NCI-H2029 (cell line): ENCODE measurements at regions not wholly inside any gene's neighbourhood (a gene's known extent, or its start where the extent isn't known, plus 50 kb on each side); places are given as distances from the start of the nearest gene placed in this dataset.

Experiments used
- DNase-seq: peaks from one replicate; lab custom pipeline; 2025; lab: John Stamatoyannopoulos, UW

GRCh38 chr19:33948651-33949335 lies 152.1 kb downstream of the KCTD15 start:
- no peak for DNase-seq

DNA sequence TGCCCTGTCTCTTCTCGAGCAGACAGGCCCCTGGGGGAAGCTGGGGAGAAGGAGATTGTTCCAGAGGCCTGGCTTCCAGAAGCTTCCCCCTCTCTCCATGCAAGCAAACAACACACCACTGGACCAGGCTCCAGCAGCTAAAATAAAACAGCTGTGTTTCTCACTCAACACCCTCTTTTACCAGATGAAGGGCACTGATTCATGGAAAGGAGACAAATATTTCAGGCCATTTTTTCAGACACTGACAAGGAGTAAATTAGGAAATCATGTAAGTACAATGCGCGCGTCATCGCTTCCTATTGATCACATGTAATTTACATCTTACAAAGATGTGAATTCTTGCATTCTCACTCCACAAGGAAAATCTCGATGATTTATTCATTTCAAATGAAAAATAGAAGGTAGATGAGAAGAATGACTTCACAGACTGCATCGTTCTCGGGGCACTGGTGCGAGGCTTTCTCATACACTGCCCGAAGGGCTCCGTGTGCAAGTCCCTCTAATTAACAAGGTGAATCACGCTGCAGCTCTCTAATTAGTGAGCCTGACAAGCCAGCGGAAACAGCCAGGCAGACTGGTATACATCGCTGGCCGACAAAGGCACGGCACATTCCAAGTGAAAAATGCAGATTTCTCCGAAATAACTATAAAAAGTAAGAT lies 153.6 kb downstream of the KCTD15 start:
- DNase-seq: no peak

- no peak for DNase-seq
These were observed 156.4 kb downstream of the KCTD15 start for GRCh38 chr19:33953023-33953422.

GRCh38 chr19:33953592-33953991 lies 156.9 kb downstream of the KCTD15 start:
- no peak for DNase-seq

DNA sequence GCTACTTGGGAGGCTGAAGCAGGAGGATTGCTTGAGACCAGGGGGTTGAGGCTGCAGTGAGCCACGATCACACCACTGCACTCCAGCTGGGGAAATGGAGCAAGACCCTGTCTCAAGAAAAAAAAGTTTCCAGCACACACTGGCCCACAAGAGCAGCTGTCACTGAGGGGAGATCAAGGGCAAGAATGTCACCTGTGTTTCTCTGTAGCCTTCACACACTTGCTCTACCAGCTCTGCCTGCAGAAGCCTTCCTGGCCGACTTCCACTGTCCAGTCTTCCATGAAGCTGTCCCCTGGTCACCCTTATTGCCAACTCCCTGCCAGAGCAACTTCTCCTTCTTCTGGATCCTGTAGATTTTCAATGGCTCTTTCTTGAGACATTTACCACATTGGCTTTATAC lies 158.0 kb downstream of the KCTD15 start:
- no peak for DNase-seq

- no peak for DNase-seq
These were observed 160.3 kb downstream of the KCTD15 start for GRCh38 chr19:33956941-33957340.

DNA sequence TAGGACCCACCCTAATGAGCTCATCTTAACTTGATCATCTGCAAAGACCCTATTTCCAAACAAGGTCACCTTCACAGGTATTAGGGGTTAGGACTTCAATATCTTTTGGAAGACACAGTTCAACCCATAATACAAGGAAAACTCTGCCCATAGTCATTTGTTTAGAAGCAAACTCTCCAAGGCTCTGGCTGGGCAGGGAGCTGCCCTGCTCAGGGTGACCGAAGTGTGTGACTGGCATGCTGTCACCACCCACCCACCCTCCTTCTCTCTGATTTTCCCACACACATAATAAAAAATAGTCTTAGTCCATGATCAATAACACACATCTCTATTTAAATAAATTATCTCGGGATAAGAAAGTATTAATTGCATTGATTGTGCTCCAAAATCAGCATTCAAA lies 161.1 kb downstream of the KCTD15 start:
- DNase-seq: no peak

- no peak for DNase-seq
These were observed 163.9 kb downstream of the KCTD15 start for GRCh38 chr19:33960566-33960965.

GRCh38 chr19:33962161-33962560 lies 165.5 kb downstream of the KCTD15 start:
- DNase-seq: no peak

DNA sequence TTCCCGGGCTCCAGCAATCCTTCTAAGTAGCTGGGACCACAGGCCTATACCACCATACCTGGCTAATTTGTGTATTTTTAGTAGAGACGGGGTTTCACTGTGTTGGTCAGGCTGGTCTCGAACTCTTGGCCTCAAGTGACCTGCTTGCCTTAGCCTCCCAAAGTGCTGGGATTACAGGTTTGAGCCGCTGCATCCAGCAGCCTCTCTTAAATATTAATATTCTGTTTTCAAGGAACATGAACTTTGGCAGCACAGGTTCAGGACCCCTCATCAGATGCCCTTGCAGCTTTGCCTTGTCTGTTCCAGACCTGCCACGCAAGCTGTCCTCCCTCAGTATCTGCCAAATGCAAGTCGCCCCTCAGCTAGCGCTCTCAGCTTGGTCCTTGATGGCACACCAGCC lies 166.8 kb downstream of the KCTD15 start:
- no peak for DNase-seq

GRCh38 chr19:33971073-33971472 lies 174.4 kb downstream of the KCTD15 start:
- no peak for DNase-seq

GRCh38 chr19:33977756-33978685 lies 181.4 kb downstream of the KCTD15 start:
- no peak for DNase-seq

DNA sequence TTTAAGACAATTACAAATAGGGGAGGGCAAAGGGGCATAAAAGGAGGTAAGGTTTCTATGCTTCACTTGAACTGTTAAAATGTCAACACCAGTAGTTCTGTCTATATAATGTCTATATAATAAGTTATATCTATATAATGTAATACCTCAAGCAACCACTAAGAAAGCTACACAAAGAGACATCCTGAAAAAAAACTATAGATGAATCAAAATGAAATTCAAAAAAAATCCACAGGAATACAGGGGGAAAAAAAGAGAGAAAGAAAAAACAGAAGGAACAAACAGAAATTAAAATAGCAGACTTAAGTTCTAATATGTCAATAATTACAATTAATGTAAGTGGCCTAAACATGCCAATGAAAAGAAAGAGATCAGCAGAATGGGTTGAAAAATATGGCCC lies 186.0 kb downstream of the KCTD15 start:
- DNase-seq: no peak

DNA sequence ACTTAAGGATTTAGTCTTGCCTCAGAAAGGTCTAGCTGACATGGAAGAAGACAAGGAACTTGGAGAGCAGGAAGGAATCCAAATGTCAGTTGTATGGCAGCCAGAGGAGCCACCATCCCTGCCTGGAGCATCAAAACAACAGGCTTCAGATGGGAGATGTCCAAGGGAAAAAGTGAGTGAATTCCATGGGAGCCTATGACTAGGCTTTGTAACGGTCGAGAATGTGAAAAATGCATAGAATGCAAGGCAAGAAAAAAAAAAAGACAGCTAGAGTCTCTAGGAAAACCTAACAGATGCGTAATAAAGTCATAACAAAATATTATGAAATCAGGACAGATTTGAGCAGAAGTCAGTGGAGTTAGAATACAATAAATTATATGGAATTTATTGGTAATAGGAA lies 183.7 kb upstream of the LSM14A start:
- DNase-seq: no peak

DNA sequence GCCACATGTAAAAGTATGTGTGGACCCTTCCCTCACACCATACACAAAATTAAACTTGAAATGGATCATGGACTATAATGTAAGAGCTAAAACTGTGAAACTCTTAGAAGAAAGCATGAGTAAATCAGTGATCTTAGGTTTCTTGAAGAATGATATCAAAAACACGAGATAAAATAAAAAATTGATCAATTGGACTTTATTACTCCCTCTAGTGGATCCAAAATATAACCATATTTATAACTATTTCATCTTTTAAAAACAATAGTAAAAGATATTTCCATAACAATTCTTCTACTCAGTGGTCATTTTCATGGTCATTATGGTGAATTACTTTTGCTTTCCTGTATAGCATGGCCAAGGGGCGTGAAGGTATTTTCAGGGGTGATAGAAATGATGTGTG lies 174.6 kb upstream of the LSM14A start:
- DNase-seq: no peak

- DNase-seq: no peak
These were observed 174.0 kb upstream of the LSM14A start for GRCh38 chr19:33998302-33998701.

GRCh38 chr19:33998739-33999345 lies 173.5 kb upstream of the LSM14A start:
- no peak for DNase-seq

DNA sequence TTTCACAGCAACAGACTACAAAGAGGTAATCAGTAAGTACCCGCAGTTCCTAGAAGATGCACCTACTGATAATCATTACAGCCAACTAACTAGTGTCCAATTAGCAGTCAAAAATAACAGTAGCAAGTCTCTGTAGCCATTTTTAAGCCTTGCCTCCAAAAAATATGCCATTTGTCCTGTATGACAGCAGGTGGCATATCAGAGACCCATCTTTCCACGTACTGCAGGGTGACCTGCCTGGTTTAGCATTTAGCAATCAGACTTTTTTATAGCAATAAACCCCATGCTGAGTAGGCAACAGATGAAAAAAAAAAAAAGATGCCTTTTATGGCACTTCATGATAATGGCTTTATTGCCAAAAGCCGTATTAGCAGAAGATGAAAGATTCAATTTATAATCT lies 155.3 kb upstream of the LSM14A start:
- no peak for DNase-seq

DNA sequence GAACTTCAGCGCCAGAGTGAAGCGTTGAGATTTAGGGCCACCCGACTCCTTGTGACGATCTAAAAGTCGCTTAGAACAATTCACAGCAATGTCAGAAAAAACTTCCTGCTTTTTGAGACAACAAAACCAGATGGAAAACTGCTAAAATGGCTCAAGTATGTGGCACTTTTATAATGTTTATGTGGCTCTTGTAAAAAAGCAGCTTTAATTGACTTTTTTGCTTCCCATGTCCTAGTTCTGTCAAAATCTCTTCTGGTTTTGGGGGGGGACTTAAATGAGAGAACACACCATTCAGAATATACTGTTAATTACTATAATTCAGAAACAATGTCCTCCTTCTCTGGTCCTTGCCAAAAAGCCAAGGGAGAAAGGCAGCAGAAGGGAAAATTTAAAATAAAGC lies 154.7 kb upstream of the LSM14A start:
- DNase-seq: no peak

- no peak for DNase-seq
These were observed 153.8 kb upstream of the LSM14A start for GRCh38 chr19:34018546-34018945.

GRCh38 chr19:34023381-34023780 lies 148.9 kb upstream of the LSM14A start:
- no peak for DNase-seq

GRCh38 chr19:34033880-34034279 lies 138.4 kb upstream of the LSM14A start:
- no peak for DNase-seq
